ENCODE measurements at regions not wholly inside any gene's neighbourhood (a gene's known extent, or its start where the extent isn't known, plus 50 kb on each side); places are given as distances from the start of the nearest gene placed in this dataset.

DNA sequence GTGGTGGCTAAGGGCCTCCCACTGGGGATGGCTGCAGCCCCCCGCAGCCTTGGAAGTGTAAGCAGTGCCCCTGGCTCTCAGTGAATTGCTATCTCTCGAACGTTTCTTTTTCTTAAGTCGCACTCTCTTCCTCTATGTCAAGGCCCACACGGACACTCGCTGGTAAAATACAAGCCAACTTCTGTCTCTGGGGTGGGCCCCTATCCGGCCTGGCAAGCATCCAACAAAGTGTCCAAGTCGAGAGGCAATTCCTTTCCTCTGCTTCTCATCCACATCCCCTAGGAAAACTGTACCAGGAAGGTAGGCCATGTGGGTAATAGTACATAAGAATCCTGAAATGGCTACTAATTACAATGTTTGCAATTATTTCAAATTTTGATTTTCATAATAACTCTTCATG is 194.9 kb upstream of the MGMT start:
- TF ChIP-seq, protein P1, sequence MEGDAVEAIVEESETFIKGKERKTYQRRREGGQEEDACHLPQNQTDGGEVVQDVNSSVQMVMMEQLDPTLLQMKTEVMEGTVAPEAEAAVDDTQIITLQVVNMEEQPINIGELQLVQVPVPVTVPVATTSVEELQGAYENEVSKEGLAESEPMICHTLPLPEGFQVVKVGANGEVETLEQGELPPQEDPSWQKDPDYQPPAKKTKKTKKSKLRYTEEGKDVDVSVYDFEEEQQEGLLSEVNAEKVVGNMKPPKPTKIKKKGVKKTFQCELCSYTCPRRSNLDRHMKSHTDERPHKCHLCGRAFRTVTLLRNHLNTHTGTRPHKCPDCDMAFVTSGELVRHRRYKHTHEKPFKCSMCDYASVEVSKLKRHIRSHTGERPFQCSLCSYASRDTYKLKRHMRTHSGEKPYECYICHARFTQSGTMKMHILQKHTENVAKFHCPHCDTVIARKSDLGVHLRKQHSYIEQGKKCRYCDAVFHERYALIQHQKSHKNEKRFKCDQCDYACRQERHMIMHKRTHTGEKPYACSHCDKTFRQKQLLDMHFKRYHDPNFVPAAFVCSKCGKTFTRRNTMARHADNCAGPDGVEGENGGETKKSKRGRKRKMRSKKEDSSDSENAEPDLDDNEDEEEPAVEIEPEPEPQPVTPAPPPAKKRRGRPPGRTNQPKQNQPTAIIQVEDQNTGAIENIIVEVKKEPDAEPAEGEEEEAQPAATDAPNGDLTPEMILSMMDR (IDR thresholded peaks at IDR 0.05; ENCODE audit: low read length) = no peak
- no peak for TF ChIP-seq EZH2 (IDR thresholded peaks at IDR 0.05; ENCODE audit: borderline replicate concordance, low read length)
